IMR-90 (cell line): ENCODE measurements at regions not wholly inside any gene's neighbourhood (a gene's known extent, or its start where the extent isn't known, plus 50 kb on each side); places are given as distances from the start of the nearest gene placed in this dataset.

ENCODE experiments used
- ATAC-seq: fragments of 200-7000 bp; cut with Tn5 transposase; 2 replicates; pipeline ENCODE4 v1.9.1; 2020; ENCODE audit warnings: low read depth, mild to moderate bottlenecking, moderate library complexity
- BruUV-seq: library from RNA; stranded (reverse); fragments of 400-500 nt; replicated peaks from 2 replicates; lab custom pipeline; 2021; lab: Mats Ljungman, UMichigan
- CTCF ChIA-PET: fragments of 300-600 bp; formaldehyde crosslinking; extraction: SDS; loops from one replicate; lab custom pipeline; 2021; ENCODE audit warnings: antibody characterized with exemption; lab: Yijun Ruan, JAX
- POLR2A ChIA-PET: fragments of 300-600 bp; sonication (Branson Sonifier 250); formaldehyde crosslinking; loops from one replicate; lab custom pipeline; 2022; ENCODE audit warnings: antibody characterized with exemption; ENCODE audit not compliant: unreplicated experiment; lab: Charles Lee
- DNase-seq: peaks from one replicate; pipeline ENCODE4 v3.0.0; 2013
- H2AFZ ChIP-seq: replicated peaks from 2 replicates; pipeline ENCODE3; 2013; ENCODE audit warnings: low read length, mild to moderate bottlenecking; ENCODE audit not compliant: poor library complexity
- H2AK5ac ChIP-seq: 2 replicates; pipeline ENCODE4 v1.6.1; 2013; ENCODE audit warnings: low read depth, low read length, inconsistent platforms
- H2AK9ac ChIP-seq: replicated peaks from 2 replicates; pipeline ENCODE3; 2013; ENCODE audit warnings: mild to moderate bottlenecking, low read depth, low read length, moderate library complexity; ENCODE audit not compliant: poor library complexity
- H2BK120ac ChIP-seq: 2 replicates; pipeline ENCODE4 v1.6.1; 2013; ENCODE audit warnings: low read depth, low read length, inconsistent platforms
- H2BK15ac ChIP-seq: 3 replicates; pipeline ENCODE4 v1.6.1; 2013; ENCODE audit warnings: low read depth, low read length, inconsistent platforms
- H2BK20ac ChIP-seq: 2 replicates; pipeline ENCODE4 v1.6.1; 2013; ENCODE audit warnings: low read depth, mild to moderate bottlenecking, inconsistent platforms, low read length, moderate library complexity
- H2BK5ac ChIP-seq: 2 replicates; pipeline ENCODE4 v1.6.1; 2013; ENCODE audit warnings: mild to moderate bottlenecking, low read depth, low read length, inconsistent platforms; ENCODE audit not compliant: poor library complexity, severe bottlenecking
- H3K14ac ChIP-seq: replicated peaks from 2 replicates; pipeline ENCODE4 v1.6.1; 2013; ENCODE audit warnings: low read depth, low read length, inconsistent platforms
- H3K18ac ChIP-seq: 2 replicates; pipeline ENCODE4 v1.6.1; 2013; ENCODE audit warnings: low read depth, low read length, control low read depth
- H3K23ac ChIP-seq: 2 replicates; pipeline ENCODE4 v1.6.1; 2013; ENCODE audit warnings: low read depth, low read length, inconsistent platforms
- H3K27ac ChIP-seq: 2 replicates; pipeline ENCODE4 v1.5.1; 2013; ENCODE audit warnings: mild to moderate bottlenecking, control low read depth, low read length; ENCODE audit not compliant: insufficient read depth
- H3K27me3 ChIP-seq: 2 replicates; pipeline ENCODE4 v1.6.1; 2013; ENCODE audit warnings: low read length; ENCODE audit not compliant: control insufficient read depth, insufficient read depth
- H3K36me3 ChIP-seq: 2 replicates; pipeline ENCODE4 v1.6.1; 2013; ENCODE audit warnings: low read length, mixed read lengths; ENCODE audit not compliant: control insufficient read depth, insufficient read depth
- H3K4ac ChIP-seq: 2 replicates; pipeline ENCODE4 v1.6.1; 2013; ENCODE audit warnings: low read depth, low read length, inconsistent platforms
- H3K4me1 ChIP-seq: 2 replicates; pipeline ENCODE4 v1.6.1; 2013; ENCODE audit warnings: low read length, mixed read lengths; ENCODE audit not compliant: control insufficient read depth, insufficient read depth
- H3K4me2 ChIP-seq: 2 replicates; pipeline ENCODE4 v1.6.1; 2013; ENCODE audit warnings: low read depth, mild to moderate bottlenecking, control low read depth, low read length, moderate library complexity
- H3K4me3 ChIP-seq: 2 replicates; pipeline ENCODE4 v1.5.1; 2013; ENCODE audit warnings: low read depth, mild to moderate bottlenecking, control low read depth, low read length, moderate library complexity; ENCODE audit not compliant: insufficient read depth
- H3K56ac ChIP-seq: 2 replicates; pipeline ENCODE4 v1.6.1; 2013; ENCODE audit warnings: low read length, inconsistent platforms; ENCODE audit not compliant: insufficient read depth; ENCODE audit errors: extremely low read depth
- H3K79me1 ChIP-seq, 2 experiments: 2 replicates each; pipeline ENCODE4 v1.6.1; 2013; ENCODE audit warnings: low read length in 2 of 2, inconsistent platforms in 1 of 2, low read depth in 1 of 2
- H3K9ac ChIP-seq: 2 replicates; pipeline ENCODE4 v1.6.1; 2013; ENCODE audit warnings: low read depth, low read length, control low read depth
- H3K9me1 ChIP-seq: 2 replicates; pipeline ENCODE4 v1.6.1; 2013; ENCODE audit warnings: low read length, inconsistent platforms; ENCODE audit not compliant: insufficient read depth
- H3K9me3 ChIP-seq: 2 replicates; pipeline ENCODE4 v1.6.1; 2013; ENCODE audit warnings: low read length; ENCODE audit not compliant: control insufficient read depth, insufficient read depth
- H4K20me1 ChIP-seq: 2 replicates; pipeline ENCODE4 v1.6.1; 2013; ENCODE audit warnings: low read length, inconsistent platforms; ENCODE audit not compliant: insufficient read depth
- H4K5ac ChIP-seq: 2 replicates; pipeline ENCODE4 v1.6.1; 2013; ENCODE audit warnings: mild to moderate bottlenecking, low read depth, low read length, control low read depth
- H4K8ac ChIP-seq, 2 experiments: 2 replicates each; pipeline ENCODE4 v1.6.1; 2013; ENCODE audit warnings: low read depth in 2 of 2, low read length in 2 of 2, control low read depth in 1 of 2, inconsistent platforms in 1 of 2
- H4K91ac ChIP-seq: 2 replicates; pipeline ENCODE4 v1.6.1; 2013; ENCODE audit warnings: low read depth, low read length, inconsistent platforms; ENCODE audit not compliant: insufficient read depth
- CHD1 ChIP-seq: IDR thresholded peaks from 2 replicates; pipeline ENCODE4 v1.6.1; 2012; ENCODE audit warnings: low read depth, low read length, improper control_type of control experiment
- CTCF ChIP-seq: conservative IDR thresholded peaks from 2 replicates; pipeline ENCODE4 v1.5.1; 2012; ENCODE audit warnings: mild to moderate bottlenecking, low read depth, low read length, improper control_type of control experiment
- ELK1 ChIP-seq: fragments of 150-350 bp; IDR thresholded peaks from 2 replicates; pipeline ENCODE4 v1.6.1; 2016; ENCODE audit warnings: low read depth, mild to moderate bottlenecking, low read length, moderate library complexity, borderline replicate concordance
- FOS ChIP-seq: fragments of 150-350 bp; IDR thresholded peaks from 2 replicates; pipeline ENCODE4 v1.6.1; 2016; ENCODE audit warnings: low read depth, low read length
- MAZ ChIP-seq: IDR thresholded peaks from 2 replicates; pipeline ENCODE4 v1.6.1; 2012; ENCODE audit warnings: low read depth, mild to moderate bottlenecking, low read length, improper control_type of control experiment, moderate library complexity, borderline replicate concordance
- MXI1 ChIP-seq: IDR thresholded peaks from 2 replicates; pipeline ENCODE4 v1.6.1; 2012; ENCODE audit warnings: low read depth, mild to moderate bottlenecking, low read length, moderate library complexity, borderline replicate concordance
- NFE2L2 ChIP-seq: fragments of 150-350 bp; IDR thresholded peaks from 2 replicates; pipeline ENCODE4 v1.6.1; 2016; ENCODE audit warnings: low read depth, mild to moderate bottlenecking, low read length
- RFX5 ChIP-seq: IDR thresholded peaks from 2 replicates; pipeline ENCODE4 v1.8.0; 2012; ENCODE audit warnings: low read depth, mild to moderate bottlenecking, low read length, moderate library complexity
- SMC3 ChIP-seq: fragments of 150-350 bp; IDR thresholded peaks from 2 replicates; pipeline ENCODE4 v1.6.1; 2016; ENCODE audit warnings: low read depth, mild to moderate bottlenecking, antibody characterized with exemption, low read length, moderate library complexity
- USF2 ChIP-seq: fragments of 150-350 bp; IDR thresholded peaks from 2 replicates; pipeline ENCODE4 v1.6.1; 2017; ENCODE audit warnings: mild to moderate bottlenecking, antibody characterized with exemption, low read length, low read depth
- WGBS, 2 experiments: methylation state at CpG; one replicate each; pipeline versions ENCODE4 v1.1.5 to v1.1.7; 2013; ENCODE audit warnings: missing lambda C conversion rate in 2 of 2; ENCODE audit not compliant: insufficient read length in 1 of 2; ENCODE audit errors: extremely low coverage in 2 of 2; 5-methylcytosine and 5-hydroxymethylcytosine counted together
- dilution Hi-C: fragments of 300-500 bp; cut with HindIII; formaldehyde crosslinking; loops from one replicate; pipeline ENCODE4 v1.14.3; 2018; ENCODE audit warnings: low sequenced_read_pairs; ENCODE audit not compliant: unreplicated experiment
- in situ Hi-C: fragments of 300-500 bp; cut with MboI; formaldehyde crosslinking; loops from 3 replicates; pipeline ENCODE4 v1.14.3; 2019; ENCODE audit warnings: low sequenced_read_pairs, inconsistent platforms, mixed read lengths
- intact Hi-C: fragments of 100-400 bp; cut with micrococcal nuclease; formaldehyde crosslinking; loops from 2 replicates; pipeline ENCODE4 v1.10.0; 2022

GRCh38 chr2:8524823-8525222 is 157.0 kb upstream of the ID2 start:
- Histone ChIP-seq H3K4me1 (no peaks in the 10 kb centered on the region), H3K27me3 (peaks cover 25% of the 10 kb centered on the region), H3K23ac (no peak overlapping the region), H3K56ac (no peak overlapping the region), H3K9me3 (no peaks in the 10 kb centered on the region), H4K20me1 (no peaks in the 10 kb centered on the region), H3K27ac (no peak overlapping the region), H2BK120ac (no peak overlapping the region), H3K18ac (no peak overlapping the region), H3K14ac (no peak overlapping the region), H4K8ac (no peak overlapping the region), H2AK9ac (no peak overlapping the region), H4K5ac (no peak overlapping the region), H3K79me1 (no peaks in the 10 kb centered on the region), H2AK5ac (no peak overlapping the region), H2BK5ac (no peak overlapping the region), H2AFZ (no peak overlapping the region), H3K4me3 (no peak overlapping the region), H3K9me1 (no peaks in the 10 kb centered on the region), H2BK15ac (no peak overlapping the region), H3K4ac (no peak overlapping the region), H2BK20ac (no peak overlapping the region), H3K36me3 (no peaks in the 10 kb centered on the region), H3K9ac (no peak overlapping the region), H4K91ac (no peak overlapping the region), H3K4me2 (no peak overlapping the region)
- BruUV-seq = no TSS peak
- ChIA-PET POLR2A (no interaction called here), CTCF (no interaction called here)
- TF ChIP-seq ELK1 (no peak), CTCF (no peak), MXI1 (no peak), FOS (no peak), CHD1 (no peak), MAZ (no peak), SMC3 (no peak), NFE2L2 (no peak), USF2 (no peak), RFX5 (no peak)
- DNase-seq = no peak
- in situ Hi-C loops = no loop called here
- ATAC-seq = no peak
- intact Hi-C loops = no loop called here
- dilution Hi-C loops = no loop called here
- 81% methylated on average over 3 of the region's 8 CpGs; no CpG with 5 or more reads in 1 of the 2 experiments for WGBS, 2 experiments
